ENCODE measurements at regions not wholly inside any gene's neighbourhood (a gene's known extent, or its start where the extent isn't known, plus 50 kb on each side); places are given as distances from the start of the nearest gene placed in this dataset.

DNA sequence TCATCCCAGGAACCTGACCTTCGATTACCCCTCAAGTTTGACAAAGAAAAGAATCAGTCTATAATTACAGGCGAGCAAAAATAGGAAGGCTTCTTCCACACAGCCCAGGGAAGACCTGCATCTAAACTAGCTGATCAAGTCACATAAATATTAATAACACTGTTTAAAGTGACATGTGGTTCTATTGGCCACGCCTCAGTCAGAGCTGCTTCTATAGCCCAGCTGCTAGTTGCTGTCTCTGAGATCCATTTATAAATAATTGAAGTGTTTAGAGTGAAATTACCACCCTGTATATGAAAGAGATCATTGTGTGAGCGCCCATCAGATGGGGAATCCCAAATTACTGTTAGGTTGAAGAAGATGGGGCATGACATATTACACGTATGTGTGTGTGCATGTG is 426.0 kb downstream of the CDH2 start:
- TF ChIP-seq, protein P1, sequence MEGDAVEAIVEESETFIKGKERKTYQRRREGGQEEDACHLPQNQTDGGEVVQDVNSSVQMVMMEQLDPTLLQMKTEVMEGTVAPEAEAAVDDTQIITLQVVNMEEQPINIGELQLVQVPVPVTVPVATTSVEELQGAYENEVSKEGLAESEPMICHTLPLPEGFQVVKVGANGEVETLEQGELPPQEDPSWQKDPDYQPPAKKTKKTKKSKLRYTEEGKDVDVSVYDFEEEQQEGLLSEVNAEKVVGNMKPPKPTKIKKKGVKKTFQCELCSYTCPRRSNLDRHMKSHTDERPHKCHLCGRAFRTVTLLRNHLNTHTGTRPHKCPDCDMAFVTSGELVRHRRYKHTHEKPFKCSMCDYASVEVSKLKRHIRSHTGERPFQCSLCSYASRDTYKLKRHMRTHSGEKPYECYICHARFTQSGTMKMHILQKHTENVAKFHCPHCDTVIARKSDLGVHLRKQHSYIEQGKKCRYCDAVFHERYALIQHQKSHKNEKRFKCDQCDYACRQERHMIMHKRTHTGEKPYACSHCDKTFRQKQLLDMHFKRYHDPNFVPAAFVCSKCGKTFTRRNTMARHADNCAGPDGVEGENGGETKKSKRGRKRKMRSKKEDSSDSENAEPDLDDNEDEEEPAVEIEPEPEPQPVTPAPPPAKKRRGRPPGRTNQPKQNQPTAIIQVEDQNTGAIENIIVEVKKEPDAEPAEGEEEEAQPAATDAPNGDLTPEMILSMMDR (IDR thresholded peaks at IDR 0.05; ENCODE audit: insufficient read depth, low read length): no peak
- no peak for TF ChIP-seq SPI1 (IDR thresholded peaks at IDR 0.05; ENCODE audit: borderline replicate concordance, low read depth)

All from HL-60 (cell line).